AG04450 (cell line): ENCODE measurements at regions not wholly inside any gene's neighbourhood (a gene's known extent, or its start where the extent isn't known, plus 50 kb on each side); places are given as distances from the start of the nearest gene placed in this dataset.

ENCODE experiments used
- CTCF ChIA-PET: fragments of 300-600, 350-600 bp; formaldehyde crosslinking; extraction: SDS; loops from one replicate; lab custom pipeline; 2022; ENCODE audit warnings: antibody characterized with exemption, inconsistent platforms; lab: Charles Lee
- POLR2A ChIA-PET: fragments of 350-600 bp; formaldehyde crosslinking; extraction: SDS; loops from one replicate; lab custom pipeline; 2021; ENCODE audit warnings: antibody characterized with exemption, inconsistent platforms; lab: Yijun Ruan, JAX
- DNase-seq: peaks from one replicate; pipeline ENCODE4 v3.0.0-alpha.2; 2011; ENCODE audit warnings: low read depth, low spot score
- H3K27ac ChIP-seq: one replicate; pipeline ENCODE4 v1.5.1; 2012; ENCODE audit warnings: low read depth, low read length, control low read depth
- H3K27me3 ChIP-seq: one replicate; pipeline ENCODE4 v1.6.0; 2012; ENCODE audit warnings: low read length; ENCODE audit not compliant: control insufficient read depth, insufficient read depth
- H3K4me3 ChIP-seq: 2 replicates; pipeline ENCODE4 v1.5.1; 2011; ENCODE audit warnings: mild to moderate bottlenecking, low read depth, low read length, control low read depth
- H3K9me3 ChIP-seq: 2 replicates; pipeline ENCODE4 v1.5.1; 2012; ENCODE audit warnings: low read length; ENCODE audit not compliant: control insufficient read depth, insufficient read depth
- TF ChIP-seq, protein P1 (sequence below): IDR thresholded peaks from 2 replicates; pipeline ENCODE4 v1.5.1; 2011; ENCODE audit warnings: low read depth, low read length, control low read depth, inconsistent platforms

DNA sequence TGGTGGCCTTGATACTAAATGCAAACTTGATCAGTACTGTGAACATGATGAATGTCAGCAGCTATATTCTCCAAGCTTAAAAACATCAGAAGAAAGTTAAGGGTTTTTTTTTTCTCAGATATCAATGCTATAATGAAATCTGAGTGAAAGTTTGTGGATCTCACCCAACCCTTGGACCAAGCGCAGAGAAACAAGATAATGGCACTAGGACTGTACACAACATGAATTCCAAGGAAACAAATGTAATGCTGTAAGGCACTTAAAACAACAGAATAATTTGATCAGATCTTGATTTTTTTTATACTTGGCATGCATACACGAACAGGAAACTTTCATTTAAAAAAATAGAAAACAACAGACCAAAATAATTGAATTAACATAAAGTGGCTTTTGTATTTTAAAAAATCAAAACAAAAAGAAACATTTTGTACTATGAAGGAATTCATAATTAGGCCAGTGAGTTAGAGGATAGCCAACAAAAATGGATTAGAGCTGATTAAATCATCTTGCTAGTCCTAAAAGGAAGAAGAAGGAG, 1154.0 kb upstream of the EYS start:
- ChIA-PET POLR2A (no interaction called here), CTCF (no interaction called here)
- no peak overlapping the region for H3K27ac ChIP-seq
- TF ChIP-seq, protein P1, sequence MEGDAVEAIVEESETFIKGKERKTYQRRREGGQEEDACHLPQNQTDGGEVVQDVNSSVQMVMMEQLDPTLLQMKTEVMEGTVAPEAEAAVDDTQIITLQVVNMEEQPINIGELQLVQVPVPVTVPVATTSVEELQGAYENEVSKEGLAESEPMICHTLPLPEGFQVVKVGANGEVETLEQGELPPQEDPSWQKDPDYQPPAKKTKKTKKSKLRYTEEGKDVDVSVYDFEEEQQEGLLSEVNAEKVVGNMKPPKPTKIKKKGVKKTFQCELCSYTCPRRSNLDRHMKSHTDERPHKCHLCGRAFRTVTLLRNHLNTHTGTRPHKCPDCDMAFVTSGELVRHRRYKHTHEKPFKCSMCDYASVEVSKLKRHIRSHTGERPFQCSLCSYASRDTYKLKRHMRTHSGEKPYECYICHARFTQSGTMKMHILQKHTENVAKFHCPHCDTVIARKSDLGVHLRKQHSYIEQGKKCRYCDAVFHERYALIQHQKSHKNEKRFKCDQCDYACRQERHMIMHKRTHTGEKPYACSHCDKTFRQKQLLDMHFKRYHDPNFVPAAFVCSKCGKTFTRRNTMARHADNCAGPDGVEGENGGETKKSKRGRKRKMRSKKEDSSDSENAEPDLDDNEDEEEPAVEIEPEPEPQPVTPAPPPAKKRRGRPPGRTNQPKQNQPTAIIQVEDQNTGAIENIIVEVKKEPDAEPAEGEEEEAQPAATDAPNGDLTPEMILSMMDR = no peak
- H3K4me3 ChIP-seq = no peak overlapping the region
- H3K9me3 ChIP-seq = no peaks in the 10 kb centered on the region
- H3K27me3 ChIP-seq = no peaks in the 10 kb centered on the region
- DNase-seq = no peak

DNA sequence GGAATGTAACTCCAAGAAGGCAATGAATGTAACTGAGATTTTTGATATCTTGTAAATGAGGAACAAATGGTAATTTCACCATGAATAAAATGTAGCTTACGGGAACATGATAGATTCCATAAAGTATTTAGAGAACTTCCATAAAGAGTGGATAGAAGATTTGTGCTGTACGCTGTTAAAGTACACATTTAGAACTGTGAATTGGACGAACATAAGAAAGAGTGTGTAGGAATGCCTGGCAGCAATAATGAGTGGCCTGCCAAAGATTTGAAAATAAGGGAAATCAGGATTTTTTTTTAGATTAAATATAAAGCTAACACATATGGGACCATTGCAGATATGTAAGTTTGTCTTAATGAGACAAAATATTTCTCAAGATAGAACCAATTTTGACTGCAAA, 1153.3 kb upstream of the EYS start:
- Histone ChIP-seq H3K9me3 (no peaks in the 10 kb centered on the region), H3K27ac (no peak overlapping the region), H3K4me3 (no peak overlapping the region), H3K27me3 (no peaks in the 10 kb centered on the region)
- ChIA-PET POLR2A (no interaction called here), CTCF (no interaction called here)
- TF ChIP-seq, protein P1 = no peak
- no peak for DNase-seq

DNA sequence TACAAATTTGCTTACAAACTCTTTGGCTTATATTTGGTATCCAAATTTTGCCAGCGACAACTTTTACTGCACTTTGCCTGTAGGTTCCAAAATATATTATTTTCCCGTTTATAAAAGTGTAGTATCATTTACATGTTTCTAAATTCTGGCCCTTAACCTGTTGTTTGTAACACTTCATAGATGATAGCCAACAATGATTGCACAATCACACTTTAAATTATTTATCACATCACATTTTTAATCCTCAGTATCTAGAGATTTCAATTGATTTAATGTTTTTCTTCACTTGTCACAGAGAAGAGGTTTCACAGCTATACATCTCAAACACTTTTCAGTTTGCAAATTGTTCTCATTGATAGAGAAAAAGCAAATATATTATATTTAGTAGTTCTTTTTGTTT, 1151.2 kb upstream of the EYS start:
- no peak overlapping the region for H3K27ac ChIP-seq
- H3K9me3 ChIP-seq = no peaks in the 10 kb centered on the region
- TF ChIP-seq, protein P1 = no peak
- H3K4me3 ChIP-seq = no peak overlapping the region
- ChIA-PET POLR2A (no interaction called here), CTCF (no interaction called here)
- DNase-seq = no peak
- no peaks in the 10 kb centered on the region for H3K27me3 ChIP-seq

DNA sequence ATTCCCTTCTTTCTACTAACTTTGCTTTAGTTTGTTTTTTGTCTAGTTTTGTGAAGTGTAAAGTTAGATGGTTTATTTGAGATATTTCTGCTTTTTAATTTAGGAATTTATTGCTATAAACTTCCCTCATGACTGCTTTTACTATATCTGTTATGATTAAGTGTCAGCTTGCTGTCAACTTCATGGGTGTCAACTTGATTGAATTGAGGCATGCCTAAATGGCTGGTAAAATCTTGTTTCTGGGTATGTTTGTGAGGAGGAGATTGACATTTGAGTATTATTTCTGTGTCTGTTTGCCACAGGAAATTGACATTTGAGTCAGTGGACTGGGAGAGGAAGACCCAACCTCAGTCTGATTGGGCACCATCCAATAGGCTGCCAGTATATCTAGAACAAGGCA, 1147.0 kb upstream of the EYS start:
- DNase-seq = no peak
- Histone ChIP-seq H3K27me3 (no peaks in the 10 kb centered on the region), H3K9me3 (no peaks in the 10 kb centered on the region), H3K4me3 (no peak overlapping the region), H3K27ac (no peak overlapping the region)
- ChIA-PET CTCF (no interaction called here), POLR2A (no interaction called here)
- TF ChIP-seq, protein P1 = no peak

DNA sequence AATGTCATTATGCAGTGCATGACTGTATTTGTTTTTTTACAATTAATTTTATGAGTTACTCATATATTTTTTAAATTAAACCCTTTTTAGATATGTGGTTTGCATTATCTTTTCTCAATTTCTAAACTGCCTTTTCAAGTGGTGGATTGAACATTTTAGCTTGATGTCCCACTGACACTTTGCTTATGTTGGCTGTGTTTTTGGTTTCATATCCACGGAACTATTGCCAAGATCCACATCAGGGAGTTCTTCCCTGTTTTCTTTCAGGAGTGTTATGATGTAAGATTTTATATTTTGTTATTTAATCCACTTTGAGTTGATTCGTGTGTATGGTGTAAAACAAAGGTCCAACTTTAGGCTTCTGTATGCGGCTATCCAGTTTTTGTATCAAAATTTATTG, 1144.9 kb upstream of the EYS start:
- no peak overlapping the region for H3K4me3 ChIP-seq
- no peaks in the 10 kb centered on the region for H3K27me3 ChIP-seq
- H3K27ac ChIP-seq = no peak overlapping the region
- TF ChIP-seq, protein P1 = no peak
- H3K9me3 ChIP-seq = no peaks in the 10 kb centered on the region
- POLR2A ChIA-PET = no interaction called here
- CTCF ChIA-PET = no interaction called here
- DNase-seq = no peak
